T-helper 1 cell (primary cell): ENCODE measurements at regions not wholly inside any gene's neighbourhood (a gene's known extent, or its start where the extent isn't known, plus 50 kb on each side); places are given as distances from the start of the nearest gene placed in this dataset.

Experiments used
- DNase-seq, 5 donors: peaks; one replicate each; pipeline ENCODE4 v3.0.0-alpha.2; 2012 to 2020

DNA sequence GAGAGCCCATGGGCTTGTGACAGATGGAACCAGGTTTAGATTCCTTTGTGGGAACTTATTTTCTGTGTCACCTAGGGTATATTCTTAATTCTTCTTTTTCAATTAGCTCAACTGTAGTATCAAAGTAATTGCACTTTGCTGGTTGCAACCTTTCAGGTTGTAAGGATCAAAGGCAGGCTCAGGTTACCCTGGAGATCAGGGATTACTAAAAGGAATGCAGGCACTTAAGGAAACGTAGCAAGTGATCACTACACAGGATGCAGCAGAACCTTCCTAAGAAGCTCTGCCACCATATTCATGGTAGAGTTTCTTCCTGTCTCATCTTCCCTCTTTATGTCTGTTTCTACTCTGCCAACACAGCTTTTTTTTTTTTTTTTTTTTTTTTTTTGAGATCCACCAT, 133.2 kb upstream of the JAG1 start:
- no peak for DNase-seq

DNA sequence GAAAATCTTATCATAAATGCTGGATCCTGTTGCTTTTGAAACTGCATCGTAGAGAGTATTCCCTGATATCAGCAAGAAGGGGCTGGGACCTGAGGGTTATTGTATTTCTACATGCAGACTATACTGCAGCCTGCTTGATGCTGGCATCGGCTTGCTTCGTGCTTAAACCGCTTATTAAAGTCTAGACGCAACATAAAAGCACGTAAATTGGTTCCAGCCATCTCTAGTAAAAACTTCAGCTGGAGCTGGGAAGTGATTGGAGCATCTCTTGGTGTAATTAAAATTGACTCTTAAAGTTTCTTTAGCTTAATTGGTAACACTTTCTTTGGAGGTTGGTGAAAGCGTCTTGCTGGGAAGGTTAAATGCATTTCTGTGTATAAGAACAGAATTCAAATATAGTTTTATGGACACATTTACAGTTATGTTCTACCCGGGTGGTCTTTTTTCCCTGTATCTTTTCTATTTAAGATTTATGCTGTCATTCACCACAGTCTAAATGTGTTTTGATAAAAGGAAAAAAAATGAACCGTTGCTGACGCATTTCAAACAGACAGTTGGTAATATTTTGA, 139.0 kb upstream of the JAG1 start:
- DNase-seq, result no peak

DNA sequence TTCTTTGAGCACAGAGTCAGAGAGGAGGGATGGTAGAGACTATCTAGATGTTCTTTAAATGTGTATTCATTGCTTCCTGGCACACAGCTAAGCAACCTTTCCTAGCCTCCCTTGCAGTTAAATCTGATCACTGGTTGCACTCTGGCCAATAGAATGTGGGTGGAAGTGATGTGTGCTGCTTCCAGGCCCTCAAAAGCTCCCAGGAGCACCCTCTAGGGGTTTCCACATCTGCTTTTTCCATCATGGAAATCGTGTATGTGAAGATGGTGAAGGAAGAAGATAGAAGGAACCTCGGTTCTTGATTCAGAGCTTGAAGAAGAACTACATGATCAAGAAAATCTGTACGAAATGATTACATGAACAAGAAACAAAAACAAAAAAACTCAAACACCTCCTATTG, 149.8 kb upstream of the JAG1 start:
- no peak for DNase-seq

DNA sequence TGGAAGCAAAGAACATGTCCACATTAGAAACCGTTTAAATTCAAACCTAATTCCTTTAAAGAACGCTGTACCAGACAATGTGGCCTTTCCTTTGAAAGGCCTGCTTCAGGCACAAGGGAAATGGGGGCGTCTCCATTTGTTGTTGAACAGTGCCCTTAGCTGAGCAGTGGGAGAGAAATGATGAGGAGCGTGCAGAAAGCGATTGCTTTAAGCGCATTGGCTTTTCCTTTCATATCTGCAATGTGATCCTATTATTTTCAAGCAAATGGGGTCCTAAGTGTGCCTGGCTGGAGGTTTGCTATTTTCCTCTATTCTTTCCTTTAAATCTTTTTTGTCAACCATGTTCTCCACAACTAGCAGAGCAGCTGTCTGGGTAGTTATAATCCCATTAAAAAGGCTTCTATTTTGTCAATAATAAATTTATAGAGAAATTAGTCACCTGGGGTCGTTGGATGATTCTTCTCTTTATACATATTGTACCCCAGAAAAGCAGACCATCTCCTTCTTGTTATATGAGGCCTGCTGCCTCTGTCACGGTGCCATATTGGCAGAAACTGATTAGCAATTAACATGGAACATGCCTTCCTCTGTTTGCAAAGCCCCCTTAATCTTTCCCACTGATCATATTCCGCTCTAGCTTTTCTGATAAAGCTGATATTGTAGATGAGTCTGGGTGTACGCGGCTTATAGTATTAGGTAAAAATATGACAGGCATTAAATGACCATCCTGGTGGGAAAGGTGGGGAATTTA, 151.1 kb upstream of the JAG1 start:
- DNase-seq, result no peak

DNA sequence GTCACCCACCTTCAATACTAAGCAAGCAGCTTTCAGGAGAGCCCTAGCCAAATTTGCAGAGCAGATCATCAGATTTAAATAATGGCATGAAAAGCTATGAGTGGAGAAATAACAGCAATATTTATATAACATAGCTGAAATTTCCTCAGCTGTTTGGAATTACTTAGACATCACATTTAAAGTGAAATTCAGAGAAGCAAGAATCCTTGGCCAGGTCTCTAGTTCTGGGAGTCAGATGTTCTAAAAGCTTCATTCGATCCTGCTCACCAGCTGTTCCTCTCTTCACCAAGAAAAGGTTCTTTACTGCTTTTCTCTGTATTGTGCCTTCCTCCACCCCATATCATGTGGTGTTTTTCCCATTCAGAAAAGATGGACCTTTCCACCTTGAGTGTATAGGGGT, 152.3 kb upstream of the JAG1 start:
- DNase-seq, result no peak

DNA sequence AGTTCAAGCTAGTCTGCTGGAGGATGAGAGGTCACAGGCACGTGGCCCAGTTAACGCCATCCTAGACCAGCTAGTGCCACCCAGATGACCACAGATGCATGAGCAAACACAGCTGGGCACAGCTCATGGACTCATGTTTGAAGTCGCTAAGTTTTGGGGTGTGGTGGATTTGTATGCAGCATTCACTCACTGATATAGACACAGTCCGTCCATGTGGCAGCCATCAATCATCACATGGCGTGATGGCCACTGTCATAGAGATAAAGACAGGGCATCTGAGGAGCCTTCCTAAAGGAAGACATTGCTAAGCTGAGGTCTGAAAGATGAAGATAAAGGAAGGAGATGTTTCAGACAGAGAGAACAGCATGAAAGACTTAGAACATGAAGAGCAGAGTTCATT, 154.4 kb upstream of the JAG1 start:
- DNase-seq, result no peak

DNA sequence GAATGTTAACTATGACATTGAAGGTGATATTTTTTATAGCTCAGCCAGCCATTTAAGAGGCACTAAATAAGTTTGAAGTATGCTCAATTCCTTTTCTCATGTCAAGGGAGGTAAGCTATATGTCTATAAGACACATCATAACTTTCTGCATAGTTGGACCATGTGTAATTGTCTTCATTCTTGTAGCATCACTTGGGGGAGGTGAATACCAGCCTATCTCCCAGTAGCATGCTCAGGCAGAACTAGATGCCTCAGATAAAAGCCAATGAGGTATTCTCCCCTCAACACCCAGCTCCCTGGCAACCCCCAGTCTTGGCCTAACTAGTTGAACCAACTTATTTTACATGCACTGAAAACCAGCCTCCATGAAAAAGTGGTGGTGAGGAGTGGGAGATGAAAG, 158.3 kb upstream of the JAG1 start:
- DNase-seq, result no peak

DNA sequence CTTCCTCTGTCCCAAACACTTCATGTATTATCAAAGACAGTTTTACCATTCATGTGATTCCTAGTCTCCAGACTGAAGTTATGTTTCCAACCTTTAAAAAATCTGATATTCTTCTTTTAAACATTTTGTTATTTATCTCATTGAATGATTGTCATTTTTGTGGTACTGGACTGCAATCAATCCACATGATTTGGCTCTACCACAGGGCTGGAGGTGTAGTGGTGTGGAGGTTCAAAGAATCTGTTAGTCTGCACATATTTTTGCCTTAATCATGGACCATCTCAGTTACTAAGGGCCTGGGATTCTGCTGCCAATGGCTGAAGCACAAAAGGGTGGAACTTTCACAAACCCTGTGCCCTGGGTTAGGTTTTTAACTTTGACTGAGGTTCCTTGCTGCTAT, 164.1 kb upstream of the JAG1 start:
- DNase-seq, result no peak

DNA sequence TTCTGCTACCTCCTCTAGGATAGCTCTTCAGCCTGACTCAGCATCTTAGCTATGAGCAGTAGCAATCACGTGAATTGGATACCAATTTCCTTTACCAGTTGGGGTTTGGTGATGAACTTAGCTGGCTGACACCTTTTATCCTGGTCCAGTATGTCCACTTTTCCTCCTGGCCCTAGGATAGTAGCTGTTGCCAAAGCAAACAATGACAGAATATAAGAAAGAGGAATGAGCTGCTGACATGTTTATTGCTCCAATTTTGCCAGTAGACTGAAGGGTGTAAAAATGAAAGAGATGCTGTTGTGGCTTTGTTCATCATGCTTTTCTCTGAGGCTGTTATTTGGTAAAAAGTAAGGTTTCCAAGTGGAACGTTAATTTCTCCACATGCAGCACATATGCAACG, 168.3 kb upstream of the JAG1 start:
- DNase-seq, result no peak

DNA sequence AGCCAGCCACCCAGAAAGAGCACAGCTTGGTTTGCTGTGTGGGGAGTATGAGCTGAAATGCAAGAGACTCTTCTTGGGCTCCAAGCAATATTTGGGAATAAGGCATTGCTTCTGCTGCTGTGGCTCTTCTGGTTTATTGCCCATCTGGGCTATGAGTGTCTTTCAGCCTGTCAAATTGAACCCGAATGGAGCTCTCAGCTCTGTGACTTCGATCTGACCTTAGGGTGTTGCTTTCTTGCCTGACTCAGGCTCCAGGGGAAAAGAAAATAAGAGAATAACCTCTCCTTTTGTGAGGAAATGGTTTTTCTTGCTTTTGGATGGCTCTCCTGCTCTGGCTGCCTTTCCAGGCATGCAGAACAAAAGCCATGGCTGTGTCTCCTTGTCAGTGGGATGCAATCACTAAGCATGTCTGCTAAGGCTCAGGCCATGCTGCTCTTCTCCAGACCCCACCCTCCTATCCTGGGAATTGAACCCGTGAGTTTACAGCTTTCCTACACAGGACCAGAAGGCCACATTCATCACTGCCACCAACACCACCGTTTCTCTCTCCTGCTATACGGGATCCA, 169.4 kb upstream of the JAG1 start:
- no peak for DNase-seq

DNA sequence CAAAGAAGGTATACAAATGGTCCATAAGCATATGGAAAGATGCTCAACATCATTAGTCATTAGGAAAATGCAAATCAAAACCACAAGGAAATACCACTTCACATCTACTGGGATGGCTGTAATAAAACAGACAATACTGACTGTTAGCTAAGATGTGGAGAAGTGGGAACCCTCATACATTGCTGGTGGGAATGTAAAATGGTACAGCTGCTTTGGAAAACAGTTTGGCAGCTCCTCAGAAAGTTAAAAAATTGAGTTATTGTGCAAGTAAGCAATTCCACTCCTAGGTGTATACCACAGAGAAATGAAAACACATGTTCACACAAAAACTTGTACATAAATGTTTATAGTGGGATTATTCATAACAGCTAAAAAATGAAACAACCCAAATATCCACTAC, 173.0 kb upstream of the JAG1 start:
- DNase-seq, result no peak

DNA sequence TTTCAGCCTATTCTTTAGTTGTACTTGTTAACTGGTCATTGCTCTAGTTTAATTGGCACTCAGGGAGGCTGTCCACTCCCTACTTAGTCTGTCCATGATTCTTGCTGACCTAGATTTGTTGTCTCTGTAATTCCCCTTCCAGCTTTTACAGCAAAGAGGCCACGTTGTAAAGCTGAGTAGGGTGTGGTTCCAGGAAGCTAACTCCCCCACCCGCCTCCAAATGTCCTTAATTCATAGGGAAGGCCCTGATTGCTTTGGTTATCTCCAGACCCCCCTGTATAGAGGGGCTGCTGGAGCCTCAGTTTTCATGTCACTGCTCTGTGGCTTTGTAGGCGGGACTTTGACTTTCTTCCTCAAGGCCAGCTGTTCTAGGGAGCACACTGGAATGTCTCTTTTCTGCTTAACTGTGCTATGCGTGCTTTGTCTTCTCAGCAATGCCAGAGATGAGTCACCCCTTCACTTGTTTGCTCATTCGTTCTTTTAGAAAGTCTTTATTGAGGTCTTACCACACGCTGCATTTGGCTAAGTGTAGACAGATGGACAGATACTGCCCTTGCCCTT, 175.1 kb upstream of the JAG1 start:
- no peak for DNase-seq

DNA sequence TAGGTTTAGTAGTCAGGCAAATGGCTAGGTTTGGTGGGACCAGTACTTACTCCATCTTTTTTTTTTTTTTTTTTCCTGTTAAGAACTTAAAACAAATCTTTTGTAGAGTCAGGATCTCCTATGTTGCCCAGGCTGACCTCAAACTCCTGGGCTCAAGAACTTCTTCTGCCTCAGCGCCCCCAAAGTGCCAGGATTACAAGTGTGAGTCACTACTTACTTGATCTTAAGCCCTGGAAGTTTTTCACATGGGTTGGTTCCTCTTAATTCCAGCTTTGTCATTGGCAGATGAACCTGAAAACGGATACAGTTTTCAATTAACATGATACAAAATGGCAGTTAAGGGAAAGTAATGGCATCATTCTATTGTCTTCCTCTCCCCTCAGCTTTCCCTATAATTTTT, 179.4 kb upstream of the JAG1 start:
- no peak for DNase-seq

DNA sequence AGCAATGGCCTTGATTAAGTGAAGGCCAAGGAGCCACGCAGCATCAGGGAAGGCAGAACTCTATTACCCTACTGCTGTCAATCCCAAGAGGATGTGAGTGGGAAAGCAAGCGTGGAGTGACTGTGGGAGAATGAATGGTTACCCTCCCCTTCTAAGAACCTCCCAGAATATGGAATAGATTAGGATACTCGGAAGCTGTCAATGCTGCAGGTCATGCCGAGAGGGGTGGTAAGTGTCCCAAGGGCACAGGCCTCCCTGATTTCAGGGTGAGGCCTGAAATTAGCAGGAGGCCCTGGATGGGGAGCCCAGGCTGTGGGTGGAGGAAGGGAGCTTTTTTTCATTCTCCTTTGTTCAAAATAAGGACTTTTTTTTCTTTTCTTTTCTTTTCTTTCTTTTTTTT, 179.9 kb upstream of the JAG1 start:
- no peak for DNase-seq

DNA sequence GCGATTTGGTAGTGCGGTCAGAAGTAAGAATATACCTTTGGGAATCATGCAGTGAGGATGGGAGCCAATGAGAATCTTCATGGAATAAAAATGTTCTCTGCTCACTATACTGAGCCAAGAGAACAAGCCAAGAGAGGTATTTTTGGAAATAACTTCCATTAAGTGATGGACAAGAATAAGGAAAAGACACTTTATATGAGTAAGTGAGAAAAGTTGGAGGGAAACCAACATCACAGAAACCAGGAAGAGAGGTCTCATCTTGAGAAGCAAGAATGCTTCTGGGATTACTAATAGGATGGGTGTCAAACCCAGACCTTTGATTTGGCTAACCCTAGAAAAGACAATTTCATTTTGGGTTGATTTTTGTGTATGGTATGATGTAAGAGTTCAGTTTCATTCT, 181.2 kb upstream of the JAG1 start:
- no peak for DNase-seq

DNA sequence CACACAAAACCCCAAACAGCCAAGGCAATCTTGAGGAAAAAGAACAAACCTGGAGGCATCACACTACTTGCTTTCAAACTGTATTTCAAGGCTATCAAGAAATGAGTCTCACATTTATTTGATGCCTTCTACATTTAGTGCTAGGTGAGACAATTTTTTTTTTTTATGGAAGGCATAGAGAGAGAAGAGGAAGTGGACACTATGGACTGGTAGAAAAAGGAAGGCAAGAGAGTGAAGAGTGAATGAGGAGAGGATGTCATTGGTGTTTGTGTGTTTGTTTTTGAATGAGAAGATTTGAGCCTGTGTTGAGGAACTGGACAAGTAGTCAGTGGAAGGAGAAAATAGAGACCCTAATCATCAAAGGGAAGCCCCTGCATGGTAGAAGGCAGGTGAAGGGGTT, 182.0 kb upstream of the JAG1 start:
- DNase-seq, result no peak

DNA sequence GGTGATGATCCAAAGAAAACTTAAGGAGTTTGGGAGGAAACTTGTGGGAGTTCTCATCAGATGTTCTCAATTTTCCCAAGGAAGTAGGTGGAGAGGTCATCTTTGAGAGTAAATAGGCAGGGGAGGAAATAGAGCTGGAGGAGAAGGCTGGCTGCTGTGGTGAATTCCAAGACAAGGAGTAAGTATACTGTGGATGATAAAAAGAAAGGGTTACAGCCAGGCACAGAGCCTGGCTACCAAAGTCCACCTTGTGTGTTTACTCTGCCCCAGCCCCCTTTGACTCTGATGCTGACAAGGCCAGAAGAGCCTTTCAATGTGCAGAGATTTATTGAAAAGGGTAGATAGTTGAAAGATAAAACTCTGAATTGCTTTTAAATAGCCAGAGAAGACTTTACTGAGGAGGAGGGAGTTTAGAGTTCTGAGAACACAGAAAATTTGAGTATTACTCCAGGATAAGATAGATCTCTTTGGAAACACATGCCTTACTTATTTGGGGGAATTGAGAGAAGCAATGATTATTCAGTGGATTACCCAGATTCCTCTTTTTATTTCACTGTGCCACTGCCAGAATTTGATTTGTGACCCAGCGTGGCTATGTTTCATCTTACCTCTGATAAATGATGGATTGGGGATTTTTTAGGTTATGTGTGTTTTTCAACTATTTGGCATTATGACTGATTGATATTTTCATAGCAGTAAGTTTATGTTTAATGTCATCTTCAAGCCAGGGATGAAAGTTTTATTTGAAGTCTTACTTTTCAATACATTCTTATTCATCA, 182.6 kb upstream of the JAG1 start:
- no peak for DNase-seq

DNA sequence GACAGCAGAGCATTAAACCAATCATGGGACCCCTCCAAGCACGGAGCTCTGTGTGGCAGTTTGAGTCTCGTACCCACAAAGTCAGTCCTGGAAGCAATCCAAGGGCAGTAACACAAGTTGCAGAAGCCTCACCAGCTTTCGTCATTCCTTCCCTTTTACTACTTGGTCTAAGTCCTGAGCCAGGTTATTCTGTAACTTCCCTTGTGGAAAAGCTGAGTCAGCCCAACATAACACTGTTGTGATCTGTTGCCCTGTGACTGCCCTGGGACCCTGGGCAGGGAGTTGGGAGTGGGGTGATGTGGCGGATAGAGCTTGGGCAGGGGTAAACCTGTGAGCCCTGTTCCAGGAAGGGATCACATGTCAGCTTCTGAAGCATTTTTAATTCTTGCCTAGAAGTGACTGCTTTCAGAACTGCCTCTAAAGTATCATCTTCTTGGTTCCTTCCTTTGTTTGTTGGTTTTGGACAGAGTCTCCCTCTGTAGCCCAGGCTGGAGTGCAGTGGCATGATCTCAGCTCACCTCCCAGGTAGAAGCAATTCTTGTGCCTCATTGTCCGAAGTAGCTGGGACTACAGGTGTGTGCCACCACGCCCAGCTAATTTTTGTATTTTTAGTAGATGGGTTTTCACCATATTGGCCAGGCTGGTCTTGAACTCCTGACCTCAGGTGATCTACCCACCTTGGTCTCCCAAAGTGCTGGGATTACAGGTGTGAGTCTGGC, 183.7 kb upstream of the JAG1 start:
- no peak for DNase-seq

DNA sequence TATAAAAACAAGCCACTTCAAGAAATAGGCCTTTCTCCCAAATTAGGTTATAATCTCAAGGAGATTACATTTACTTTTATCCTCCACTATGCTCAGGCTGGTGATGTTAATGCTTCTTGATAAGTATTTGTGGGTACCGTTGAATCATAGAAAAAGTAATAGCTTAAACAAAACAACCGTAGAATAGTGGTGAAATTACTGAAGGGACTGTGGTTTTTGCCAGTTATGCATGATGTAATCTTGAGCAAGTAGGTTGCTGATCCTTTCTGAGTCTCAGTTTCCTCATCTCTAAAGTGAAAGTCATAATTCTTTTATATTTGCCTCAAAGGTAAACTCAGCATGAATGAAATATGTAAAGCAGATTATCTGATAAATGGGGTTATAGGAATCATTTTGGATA, 187.3 kb upstream of the JAG1 start:
- peak in 1 of 5 donors; percentile 9 for DNase-seq

DNA sequence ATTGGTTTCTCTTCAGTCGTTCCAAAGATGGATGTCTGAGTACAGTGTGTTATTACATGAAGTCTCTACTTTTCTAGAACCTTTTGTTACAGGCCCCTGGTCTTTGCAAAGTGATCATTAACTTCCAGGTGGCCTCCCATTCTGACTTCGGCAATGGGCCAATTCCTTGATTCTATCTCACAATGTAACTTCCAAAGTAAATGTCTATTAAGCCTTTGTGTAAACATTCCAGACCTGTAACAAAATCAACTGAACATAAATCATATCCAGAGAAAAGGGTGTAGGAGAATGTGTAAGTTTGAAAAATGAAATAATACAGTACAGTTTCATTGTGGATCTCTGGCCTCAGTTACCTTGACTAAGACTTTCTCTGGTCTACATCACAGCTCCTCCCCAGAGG, 187.8 kb upstream of the JAG1 start:
- DNase-seq, result no peak

DNA sequence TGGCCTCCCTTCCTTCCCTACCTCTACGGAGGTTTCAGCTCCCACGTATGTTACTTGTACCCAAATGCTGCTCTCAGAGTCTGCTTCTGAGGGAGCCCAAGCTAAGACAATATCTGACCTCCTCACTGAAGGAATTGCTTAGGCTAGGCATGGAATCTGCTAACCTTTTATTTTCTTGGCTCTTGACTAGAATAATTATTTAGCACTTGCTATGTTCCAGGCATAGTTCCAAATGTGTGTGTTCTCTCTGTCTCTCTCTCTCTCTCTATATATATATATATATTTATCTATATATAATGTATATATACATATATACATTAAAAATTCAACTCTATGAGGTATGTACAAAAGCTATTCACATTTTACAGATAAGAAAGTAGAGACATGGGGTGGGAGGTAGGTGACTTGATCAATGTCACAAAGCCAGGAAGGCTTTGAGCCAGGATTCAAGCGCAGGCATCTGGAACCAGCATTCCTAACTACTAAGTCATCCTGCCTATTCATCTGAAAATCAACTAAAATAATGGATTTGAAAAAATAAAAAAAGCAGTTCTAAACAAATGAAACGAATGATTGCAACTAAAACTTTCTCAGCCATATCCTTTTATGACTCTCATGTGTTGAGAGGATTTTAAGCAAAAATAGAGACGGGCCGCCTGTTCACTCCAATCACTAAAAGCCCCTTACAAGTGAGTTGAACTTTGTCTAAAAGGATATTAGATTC, 189.7 kb upstream of the JAG1 start:
- DNase-seq, result no peak

DNA sequence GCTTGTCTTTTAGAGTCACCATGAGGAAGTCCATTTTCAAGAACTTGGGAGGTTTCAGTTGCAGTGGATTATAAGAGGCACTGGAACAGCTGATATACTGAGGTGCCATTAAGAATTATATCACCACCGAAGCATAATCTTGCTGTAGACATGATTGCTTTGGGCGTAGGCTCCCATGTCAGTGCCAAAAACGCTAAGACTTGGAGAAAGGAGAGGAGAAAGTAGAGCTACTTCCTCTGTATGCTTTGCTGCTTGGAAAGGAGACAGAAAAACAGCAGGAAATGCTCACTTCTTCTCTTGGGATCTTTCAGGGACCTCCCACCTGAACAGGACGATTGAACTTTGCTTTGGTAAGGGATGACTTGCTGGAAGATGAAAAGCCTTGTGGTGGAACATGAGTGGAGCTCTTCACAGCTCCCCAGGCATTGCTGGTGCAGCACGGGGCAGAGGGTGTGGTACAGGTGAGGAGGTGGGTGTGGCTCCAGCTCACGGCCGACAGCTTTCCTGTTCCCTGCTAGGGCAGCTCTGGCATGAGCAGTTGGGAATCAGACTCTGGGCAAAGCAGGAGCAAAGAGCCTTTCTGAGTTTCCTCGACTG, 190.4 kb upstream of the JAG1 start:
- DNase-seq, result no peak
